Esophagus muscularis mucosa (tissue), 4 donors: ENCODE measurements at regions not wholly inside any gene's neighbourhood (a gene's known extent, or its start where the extent isn't known, plus 50 kb on each side); places are given as distances from the start of the nearest gene placed in this dataset.

Experiments used
- DNase-seq: peaks from one replicate; pipeline ENCODE4 v3.0.0-alpha.2; 2017; ENCODE audit errors: extremely low spot score
- H3K27ac ChIP-seq, 4 donors: fragments of 200-600 bp; sonication (generic); replicated peaks in 1 of 4; 1 replicate in 3 of 4; 2 replicates in 1 of 4; pipeline ENCODE4 v1.5.1; 2016 to 2019; ENCODE audit warnings: mild to moderate bottlenecking in 1 of 4
- H3K27me3 ChIP-seq, 4 donors: fragments of 200-600 bp; sonication (generic); one replicate each; pipeline versions ENCODE4 v1.5.1 to v1.6.0; 2016 to 2019
- H3K36me3 ChIP-seq, 4 donors: fragments of 200-600 bp; sonication (generic); one replicate each; pipeline ENCODE4 v1.5.1; 2016 to 2019
- H3K4me1 ChIP-seq, 4 donors: fragments of 200-600 bp; sonication (generic); one replicate each; pipeline ENCODE4 v1.5.1; 2016 to 2019
- H3K4me3 ChIP-seq, 4 donors: fragments of 200-600 bp; sonication (generic); 1 replicate in 2 of 4; 2 replicates in 2 of 4; pipeline ENCODE4 v1.5.1; 2016 to 2019; ENCODE audit warnings: mild to moderate bottlenecking in 4 of 4, moderate library complexity in 1 of 4
- H3K9me3 ChIP-seq, 4 donors: fragments of 200-600 bp; sonication (generic); 1 replicate in 3 of 4; 2 replicates in 1 of 4; pipeline ENCODE4 v1.5.1; 2016 to 2019
- CTCF ChIP-seq, 3 experiments: fragments of 200-600 bp in 2 of 3; fragments of 450-650 bp in 1 of 3; sonication (generic) in 2 of 3; IDR thresholded peaks; one replicate each; pipeline ENCODE4 v1.5.1; 2017 to 2019; ENCODE audit warnings: antibody characterized with exemption in 3 of 3, mild to moderate bottlenecking in 2 of 3, moderate library complexity in 1 of 3
- EP300 ChIP-seq: sonication (generic); formaldehyde crosslinking; IDR thresholded peaks from one replicate; pipeline ENCODE4 v1.6.1; 2017; ENCODE audit warnings: antibody characterized with exemption
- POLR2A ChIP-seq: fragments of 450-650 bp; IDR thresholded peaks from one replicate; pipeline ENCODE4 v1.6.1; 2017; ENCODE audit warnings: antibody characterized with exemption, moderate library complexity, mild to moderate bottlenecking, low read depth
- POLR2AphosphoS5 ChIP-seq, 2 donors: sonication (generic); formaldehyde crosslinking; IDR thresholded peaks; one replicate each; pipeline ENCODE4 v1.6.1; 2017; ENCODE audit warnings: antibody characterized with exemption in 2 of 2
- WGBS: methylation state at CpG from one replicate; pipeline ENCODE4 v1.1.5; 2018; 5-methylcytosine and 5-hydroxymethylcytosine counted together
- intact Hi-C: fragments of 100-400 bp; cut with DNase I; formaldehyde crosslinking; loops from one replicate; pipeline ENCODE4 v1.15.1; 2023

- Histone ChIP-seq H3K9me3 (no peaks in the 10 kb centered on the region), H3K4me3 (no peak overlapping the region), H3K27me3 (no peaks in the 10 kb centered on the region), H3K36me3 (no peaks in the 10 kb centered on the region), H3K27ac (no peak overlapping the region), H3K4me1 (no peaks in the 10 kb centered on the region)
- intact Hi-C loops = no loop called here
- DNase-seq = no peak
- 98% methylated on average over 10 of the region's 12 CpGs for WGBS
- TF ChIP-seq POLR2A = no peak
- no peak for TF ChIP-seq CTCF (IDR thresholded peaks at IDR 0.05)
- TF ChIP-seq EP300 = no peak
- no peak for TF ChIP-seq POLR2AphosphoS5 (IDR thresholded peaks at IDR 0.05)
Measured at GRCh38 chr7:47659664-47660462, 78.0 kb upstream of the TNS3 start.

- H3K27me3 ChIP-seq = no peaks in the 10 kb centered on the region
- WGBS = 90% methylated on average over 3 of the region's 8 CpGs
- intact Hi-C loops = no loop called here
- no peaks in the 10 kb centered on the region for H3K9me3 ChIP-seq
- H3K4me3 ChIP-seq = no peak overlapping the region
- no peaks in the 10 kb centered on the region for H3K36me3 ChIP-seq
- TF ChIP-seq POLR2A (no peak), EP300 (no peak), CTCF (IDR thresholded peaks at IDR 0.05) (no peak)
- DNase-seq = no peak
- peaks cover 0 to under 1% (median 0%) of the 10 kb centered on the region in 4 donors for H3K4me1 ChIP-seq
- H3K27ac ChIP-seq = no peak overlapping the region
Measured at GRCh38 chr7:47658886-47659635, 77.2 kb upstream of the TNS3 start.

GRCh38 chr7:47657126-47657525 is 75.2 kb upstream of the TNS3 start:
- 92% methylated on average over 8 of the region's 8 CpGs for WGBS
- Histone ChIP-seq H3K27me3 (no peaks in the 10 kb centered on the region), H3K27ac (no peak overlapping the region), H3K36me3 (no peaks in the 10 kb centered on the region), H3K4me1 (peaks cover 0 to 7% (median 2%) of the 10 kb centered on the region in 4 donors), H3K4me3 (no peak overlapping the region), H3K9me3 (no peaks in the 10 kb centered on the region)
- TF ChIP-seq POLR2A (no peak), POLR2AphosphoS5 (IDR thresholded peaks at IDR 0.05) (no peak), CTCF (IDR thresholded peaks at IDR 0.05) (no peak), EP300 (no peak)
- DNase-seq = no peak
- intact Hi-C loops = no loop called here

GRCh38 chr7:47654672-47655298 is 72.9 kb upstream of the TNS3 start:
- H3K9me3 ChIP-seq = no peaks in the 10 kb centered on the region
- H3K36me3 ChIP-seq = no peaks in the 10 kb centered on the region
- H3K4me3 ChIP-seq = no peak overlapping the region
- peaks cover 8 to 19% (median 14%) of the 10 kb centered on the region in 4 donors for H3K4me1 ChIP-seq
- 88% methylated on average over 14 of the region's 14 CpGs for WGBS
- intact Hi-C loops = no loop called here
- no peak for DNase-seq
- H3K27ac ChIP-seq = no peak overlapping the region
- TF ChIP-seq POLR2A (no peak), EP300 (no peak), CTCF (IDR thresholded peaks at IDR 0.05) (no peak), POLR2AphosphoS5 (IDR thresholded peaks at IDR 0.05) (no peak)
- H3K27me3 ChIP-seq = no peaks in the 10 kb centered on the region
